AG04450 (cell line): ENCODE measurements at regions not wholly inside any gene's neighbourhood (a gene's known extent, or its start where the extent isn't known, plus 50 kb on each side); places are given as distances from the start of the nearest gene placed in this dataset.

Experiments
- CTCF ChIA-PET: fragments of 300-600, 350-600 bp; formaldehyde crosslinking; extraction: SDS; loops from one replicate; lab custom pipeline; 2022; ENCODE audit warnings: antibody characterized with exemption, inconsistent platforms; lab: Charles Lee
- POLR2A ChIA-PET: fragments of 350-600 bp; formaldehyde crosslinking; extraction: SDS; loops from one replicate; lab custom pipeline; 2021; ENCODE audit warnings: antibody characterized with exemption, inconsistent platforms; lab: Yijun Ruan, JAX
- DNase-seq: peaks from one replicate; pipeline ENCODE4 v3.0.0-alpha.2; 2011; ENCODE audit warnings: low read depth, low spot score
- H3K27ac ChIP-seq: one replicate; pipeline ENCODE4 v1.5.1; 2012; ENCODE audit warnings: low read depth, low read length, control low read depth
- H3K27me3 ChIP-seq: one replicate; pipeline ENCODE4 v1.6.0; 2012; ENCODE audit warnings: low read length; ENCODE audit not compliant: control insufficient read depth, insufficient read depth
- H3K4me3 ChIP-seq: 2 replicates; pipeline ENCODE4 v1.5.1; 2011; ENCODE audit warnings: mild to moderate bottlenecking, low read depth, low read length, control low read depth
- H3K9me3 ChIP-seq: 2 replicates; pipeline ENCODE4 v1.5.1; 2012; ENCODE audit warnings: low read length; ENCODE audit not compliant: control insufficient read depth, insufficient read depth
- CTCF ChIP-seq: IDR thresholded peaks from 2 replicates; pipeline ENCODE4 v1.5.1; 2011; ENCODE audit warnings: low read depth, low read length, control low read depth, inconsistent platforms

DNA sequence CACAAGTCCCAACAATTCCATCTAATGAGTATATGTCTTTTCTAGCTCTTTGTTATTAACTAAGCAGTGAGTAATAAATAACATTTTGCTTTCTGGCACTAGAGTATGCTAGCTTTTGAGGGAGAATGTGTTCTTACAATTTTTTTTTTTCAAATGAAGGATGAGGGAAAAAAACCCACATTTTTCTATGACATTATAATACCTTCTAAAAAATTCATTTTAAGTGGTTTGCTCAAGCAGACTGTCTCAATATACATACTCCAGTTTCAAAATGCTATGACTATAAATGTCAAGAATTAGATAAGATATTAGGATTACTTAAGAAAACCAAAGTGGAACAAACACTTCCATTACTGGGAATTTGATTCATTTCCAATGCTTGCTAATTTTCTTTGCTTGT is 394.6 kb downstream of the C12orf75 start:
- ChIA-PET POLR2A (no interaction called here), CTCF (no interaction called here)
- no peak overlapping the region for H3K27ac ChIP-seq
- H3K4me3 ChIP-seq, result no peak overlapping the region
- TF ChIP-seq CTCF, result no peak
- H3K9me3 ChIP-seq, result no peaks in the 10 kb centered on the region
- DNase-seq, result no peak
- H3K27me3 ChIP-seq, result no peaks in the 10 kb centered on the region

DNA sequence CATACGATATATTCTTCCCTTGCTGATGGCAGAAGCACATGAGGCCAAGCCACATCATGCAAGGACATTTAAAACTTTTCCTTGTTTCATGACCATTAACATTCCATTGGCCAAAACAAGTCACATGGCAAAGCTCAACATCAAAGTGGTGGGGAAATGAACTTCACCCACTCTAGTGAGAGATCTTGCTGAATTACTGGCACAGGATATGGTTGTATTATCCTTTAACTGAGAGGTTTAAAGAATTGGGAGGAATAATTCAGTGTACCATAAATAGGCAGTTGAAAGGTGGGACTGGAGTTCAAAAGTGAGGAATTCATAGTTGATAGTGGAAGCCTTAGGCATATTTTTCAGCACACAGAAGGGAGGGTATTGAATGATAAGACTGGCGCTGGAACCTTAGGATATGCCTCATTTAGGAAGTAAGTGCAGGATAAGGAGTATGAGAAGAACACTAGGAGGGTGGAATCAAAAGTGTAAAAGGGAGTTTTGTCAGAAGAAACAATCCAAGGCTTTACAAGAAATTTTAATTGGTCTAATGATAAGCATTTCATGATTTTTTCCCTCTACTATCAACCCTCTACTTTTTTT is 398.8 kb downstream of the C12orf75 start:
- no peak for DNase-seq
- CTCF ChIA-PET, result interaction anchor here (1.1 kb wide), 1 partner anchor 11 kb away, joined by 3 read pairs; no protein-coding TSS in a partner anchor

DNA sequence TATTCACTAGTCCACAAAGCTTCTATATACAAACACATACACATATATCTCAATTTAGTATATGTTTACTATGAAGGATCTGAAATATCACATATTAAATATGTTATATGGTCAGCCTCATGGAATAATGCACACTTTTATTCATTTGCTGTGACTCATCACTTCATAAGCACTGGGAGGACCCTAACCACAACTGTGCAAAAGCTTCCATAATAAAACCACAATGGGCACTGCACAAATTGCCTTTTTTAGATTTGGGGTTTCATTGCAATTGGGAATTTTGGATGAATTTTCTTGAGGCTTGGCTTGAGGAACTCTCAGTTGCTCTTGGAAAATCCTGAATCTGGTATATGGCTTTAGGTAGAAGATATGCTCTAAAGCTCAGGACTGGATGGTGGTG is 399.4 kb downstream of the C12orf75 start:
- ChIA-PET CTCF (no interaction called here), POLR2A (no interaction called here)
- no peak for TF ChIP-seq CTCF
- Histone ChIP-seq H3K9me3 (no peaks in the 10 kb centered on the region), H3K27ac (no peak overlapping the region), H3K27me3 (peaks cover 5% of the 10 kb centered on the region), H3K4me3 (no peak overlapping the region)
- DNase-seq, result no peak

More for the DNA sequence above, 398.8 kb downstream of the C12orf75 start:
- Histone ChIP-seq H3K9me3 (no peaks in the 10 kb centered on the region), H3K27ac (no peak overlapping the region), H3K4me3 (no peak overlapping the region), H3K27me3 (peaks cover 5% of the 10 kb centered on the region)
- TF ChIP-seq CTCF, result no peak
- POLR2A ChIA-PET, result no interaction called here

GRCh38 chr12:105733579-105733978 is 403.1 kb downstream of the C12orf75 start:
- ChIA-PET POLR2A (no interaction called here), CTCF (no interaction called here)
- no peak for DNase-seq
- H3K27ac ChIP-seq, result no peak overlapping the region
- peaks cover 5% of the 10 kb centered on the region for H3K27me3 ChIP-seq
- H3K4me3 ChIP-seq, result no peak overlapping the region
- TF ChIP-seq CTCF, result no peak
- no peaks in the 10 kb centered on the region for H3K9me3 ChIP-seq

DNA sequence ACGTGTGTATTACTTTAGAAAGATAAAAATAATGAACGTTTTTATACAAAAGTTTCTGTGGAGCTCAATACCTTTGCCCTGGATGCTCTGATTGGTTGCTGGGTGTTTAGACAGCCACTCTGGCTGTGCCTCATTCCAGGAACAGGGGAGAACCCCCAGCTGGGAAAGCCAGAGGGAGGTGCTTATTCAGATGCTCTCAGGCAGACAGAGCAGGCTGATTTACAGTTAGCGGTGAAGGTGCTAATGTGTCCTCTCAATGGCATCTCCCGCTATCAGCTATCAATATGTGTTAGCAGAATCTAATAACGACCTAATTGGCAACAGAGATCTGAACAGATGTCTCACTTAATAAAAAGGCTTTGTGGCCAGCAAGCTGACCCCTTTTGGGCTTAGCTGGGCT is 402.3 kb downstream of the NUAK1 start:
- Histone ChIP-seq H3K27ac (no peak overlapping the region), H3K9me3 (no peaks in the 10 kb centered on the region), H3K4me3 (no peak overlapping the region), H3K27me3 (peaks cover 5% of the 10 kb centered on the region)
- ChIA-PET POLR2A (no interaction called here), CTCF (no interaction called here)
- TF ChIP-seq CTCF, result no peak
- DNase-seq, result no peak
